ENCODE measurements at regions not wholly inside any gene's neighbourhood (a gene's known extent, or its start where the extent isn't known, plus 50 kb on each side); places are given as distances from the start of the nearest gene placed in this dataset.

- Mint-ChIP-seq H3K9me3 (no peaks in the 10 kb centered on the region), H3K27ac (no peak overlapping the region)
Observed at GRCh38 chr9:1253064-1253979, 203.2 kb downstream of the DMRT2 start.

GRCh38 chr9:1254071-1254470, 203.9 kb downstream of the DMRT2 start:
- Mint-ChIP-seq H3K4me1 (ENCODE audit: low read depth) (no peaks in the 10 kb centered on the region), H3K36me3 (ENCODE audit: low read depth) (no peaks in the 10 kb centered on the region), H3K4me3 (ENCODE audit: low read depth) (no peak overlapping the region), H3K27ac (no peak overlapping the region), H3K9me3 (no peaks in the 10 kb centered on the region), H3K27me3 (ENCODE audit: low read depth) (no peaks in the 10 kb centered on the region)
- no peak for DNase-seq (ENCODE audit: low spot score)
- intact Hi-C loops (cut with micrococcal nuclease): no loop called here

More at GRCh38 chr9:1253064-1253979, 203.2 kb downstream of the DMRT2 start:
- intact Hi-C loops (cut with micrococcal nuclease): no loop called here
- no peak for DNase-seq (ENCODE audit: low spot score)
- no peaks in the 10 kb centered on the region for H3K36me3 Mint-ChIP-seq (ENCODE audit: low read depth)
- no peaks in the 10 kb centered on the region for H3K4me1 Mint-ChIP-seq (ENCODE audit: low read depth)
- no peaks in the 10 kb centered on the region for H3K27me3 Mint-ChIP-seq (ENCODE audit: low read depth)
- no peak overlapping the region for H3K4me3 Mint-ChIP-seq (ENCODE audit: low read depth)

- no peak overlapping the region for H3K4me3 Mint-ChIP-seq (ENCODE audit: low read depth)
- H3K4me1 Mint-ChIP-seq (ENCODE audit: low read depth): no peaks in the 10 kb centered on the region
- no peaks in the 10 kb centered on the region for H3K36me3 Mint-ChIP-seq (ENCODE audit: low read depth)
- intact Hi-C loops (cut with micrococcal nuclease): no loop called here
- no peaks in the 10 kb centered on the region for H3K27me3 Mint-ChIP-seq (ENCODE audit: low read depth)
- no peaks in the 10 kb centered on the region for H3K9me3 Mint-ChIP-seq
- H3K27ac Mint-ChIP-seq: no peak overlapping the region
- no peak for DNase-seq (ENCODE audit: low spot score)
Observed at GRCh38 chr9:1256178-1256577, 206.0 kb downstream of the DMRT2 start.

- no peak for DNase-seq (ENCODE audit: low spot score)
- Mint-ChIP-seq H3K4me1 (ENCODE audit: low read depth) (no peaks in the 10 kb centered on the region), H3K27me3 (ENCODE audit: low read depth) (no peaks in the 10 kb centered on the region), H3K9me3 (no peaks in the 10 kb centered on the region), H3K27ac (no peak overlapping the region), H3K36me3 (ENCODE audit: low read depth) (no peaks in the 10 kb centered on the region), H3K4me3 (ENCODE audit: low read depth) (no peak overlapping the region)
- intact Hi-C loops (cut with micrococcal nuclease): no loop called here
Observed at GRCh38 chr9:1261266-1261665, 211.1 kb downstream of the DMRT2 start.

GRCh38 chr9:1261879-1262766, 212.0 kb downstream of the DMRT2 start:
- Mint-ChIP-seq H3K9me3 (no peaks in the 10 kb centered on the region), H3K36me3 (ENCODE audit: low read depth) (no peaks in the 10 kb centered on the region), H3K27ac (no peak overlapping the region), H3K27me3 (ENCODE audit: low read depth) (no peaks in the 10 kb centered on the region), H3K4me3 (ENCODE audit: low read depth) (no peak overlapping the region), H3K4me1 (ENCODE audit: low read depth) (no peaks in the 10 kb centered on the region)
- intact Hi-C loops (cut with micrococcal nuclease): no loop called here
- DNase-seq (ENCODE audit: low spot score): no peak

- H3K4me3 Mint-ChIP-seq (ENCODE audit: low read depth): no peak overlapping the region
- H3K27me3 Mint-ChIP-seq (ENCODE audit: low read depth): no peaks in the 10 kb centered on the region
- H3K27ac Mint-ChIP-seq: no peak overlapping the region
- H3K9me3 Mint-ChIP-seq: no peaks in the 10 kb centered on the region
- DNase-seq (ENCODE audit: low spot score): no peak
- intact Hi-C loops (cut with micrococcal nuclease): no loop called here
- H3K36me3 Mint-ChIP-seq (ENCODE audit: low read depth): no peaks in the 10 kb centered on the region
- H3K4me1 Mint-ChIP-seq (ENCODE audit: low read depth): no peaks in the 10 kb centered on the region
Observed at GRCh38 chr9:1267141-1267570, 217.0 kb downstream of the DMRT2 start.

GRCh38 chr9:1267581-1267980, 217.4 kb downstream of the DMRT2 start:
- DNase-seq (ENCODE audit: low spot score): no peak
- Mint-ChIP-seq H3K27me3 (ENCODE audit: low read depth) (no peaks in the 10 kb centered on the region), H3K9me3 (no peaks in the 10 kb centered on the region), H3K36me3 (ENCODE audit: low read depth) (no peaks in the 10 kb centered on the region), H3K4me1 (ENCODE audit: low read depth) (no peaks in the 10 kb centered on the region), H3K27ac (no peak overlapping the region), H3K4me3 (ENCODE audit: low read depth) (no peak overlapping the region)
- intact Hi-C loops (cut with micrococcal nuclease): no loop called here

GRCh38 chr9:1269533-1270315, 219.6 kb downstream of the DMRT2 start:
- H3K9me3 Mint-ChIP-seq: no peaks in the 10 kb centered on the region
- no peaks in the 10 kb centered on the region for H3K27me3 Mint-ChIP-seq (ENCODE audit: low read depth)
- intact Hi-C loops (cut with micrococcal nuclease): no loop called here

GRCh38 chr9:1271367-1271766, 221.2 kb downstream of the DMRT2 start:
- H3K4me3 Mint-ChIP-seq (ENCODE audit: low read depth): no peak overlapping the region
- no peaks in the 10 kb centered on the region for H3K27me3 Mint-ChIP-seq (ENCODE audit: low read depth)
- no peaks in the 10 kb centered on the region for H3K36me3 Mint-ChIP-seq (ENCODE audit: low read depth)
- intact Hi-C loops (cut with micrococcal nuclease): no loop called here
- no peaks in the 10 kb centered on the region for H3K4me1 Mint-ChIP-seq (ENCODE audit: low read depth)
- H3K9me3 Mint-ChIP-seq: no peaks in the 10 kb centered on the region
- DNase-seq (ENCODE audit: low spot score): no peak
- H3K27ac Mint-ChIP-seq: no peak overlapping the region

More at GRCh38 chr9:1269533-1270315, 219.6 kb downstream of the DMRT2 start:
- Mint-ChIP-seq H3K4me1 (ENCODE audit: low read depth) (no peaks in the 10 kb centered on the region), H3K27ac (no peak overlapping the region), H3K4me3 (ENCODE audit: low read depth) (no peak overlapping the region), H3K36me3 (ENCODE audit: low read depth) (no peaks in the 10 kb centered on the region)
- DNase-seq (ENCODE audit: low spot score): no peak

- H3K36me3 Mint-ChIP-seq (ENCODE audit: low read depth): no peaks in the 10 kb centered on the region
- intact Hi-C loops (cut with micrococcal nuclease): no loop called here
- no peaks in the 10 kb centered on the region for H3K9me3 Mint-ChIP-seq
- H3K27ac Mint-ChIP-seq: no peak overlapping the region
- H3K4me1 Mint-ChIP-seq (ENCODE audit: low read depth): no peaks in the 10 kb centered on the region
- no peak for DNase-seq (ENCODE audit: low spot score)
- H3K4me3 Mint-ChIP-seq (ENCODE audit: low read depth): no peak overlapping the region
- no peaks in the 10 kb centered on the region for H3K27me3 Mint-ChIP-seq (ENCODE audit: low read depth)
Observed at GRCh38 chr9:1271786-1272185, 221.6 kb downstream of the DMRT2 start.

GRCh38 chr9:1272488-1272887, 222.3 kb downstream of the DMRT2 start:
- Mint-ChIP-seq H3K4me3 (ENCODE audit: low read depth) (no peak overlapping the region), H3K9me3 (no peaks in the 10 kb centered on the region)
- intact Hi-C loops (cut with micrococcal nuclease): no loop called here

GRCh38 chr9:1273859-1274258, 223.7 kb downstream of the DMRT2 start:
- Mint-ChIP-seq H3K9me3 (no peaks in the 10 kb centered on the region), H3K27ac (no peak overlapping the region), H3K4me1 (ENCODE audit: low read depth) (no peaks in the 10 kb centered on the region), H3K4me3 (ENCODE audit: low read depth) (no peak overlapping the region), H3K27me3 (ENCODE audit: low read depth) (no peaks in the 10 kb centered on the region), H3K36me3 (ENCODE audit: low read depth) (no peaks in the 10 kb centered on the region)
- intact Hi-C loops (cut with micrococcal nuclease): no loop called here
- DNase-seq (ENCODE audit: low spot score): no peak

More at GRCh38 chr9:1272488-1272887, 222.3 kb downstream of the DMRT2 start:
- Mint-ChIP-seq H3K36me3 (ENCODE audit: low read depth) (no peaks in the 10 kb centered on the region), H3K27ac (no peak overlapping the region), H3K4me1 (ENCODE audit: low read depth) (no peaks in the 10 kb centered on the region), H3K27me3 (ENCODE audit: low read depth) (no peaks in the 10 kb centered on the region)
- no peak for DNase-seq (ENCODE audit: low spot score)

Measured in activated T-helper 2 cell treated with anti-CD3 and anti-CD28 coated beads, Interferon-gamma antibody, Interleukin-2, Interleukin-4, amounts not matched to agents 10 μg/mL and 5 μg/mL and 100 μg/mL, durations not matched to agents 14 hours and 24 hours and 36 hours (primary cell).